ENCODE measurements at regions not wholly inside any gene's neighbourhood (a gene's known extent, or its start where the extent isn't known, plus 50 kb on each side); places are given as distances from the start of the nearest gene placed in this dataset.

DNA sequence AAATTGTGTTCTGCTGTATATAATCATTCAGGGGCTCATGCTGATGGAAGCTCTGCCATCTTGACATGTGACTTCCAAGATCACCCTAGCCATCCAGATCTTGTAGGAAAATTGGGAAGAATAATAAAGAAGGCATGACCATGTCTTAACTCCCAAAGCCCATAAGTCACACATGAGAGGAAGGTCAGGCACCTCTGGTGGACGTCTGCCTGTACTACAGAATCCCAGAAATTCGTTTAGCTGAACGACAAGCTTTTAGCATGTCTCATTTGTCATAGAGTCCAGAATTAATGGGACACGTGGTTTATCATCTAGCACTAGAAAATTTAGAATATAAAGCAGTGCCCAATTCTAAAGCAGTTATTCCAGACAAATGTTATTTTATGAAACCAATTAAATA is 212.7 kb downstream of the CENPC start:
- TF ChIP-seq EZH2 (IDR thresholded peaks at IDR 0.05; ENCODE audit: borderline replicate concordance, low read depth, low read length, poor library complexity, severe bottlenecking) = no peak
- TF ChIP-seq, protein P1, sequence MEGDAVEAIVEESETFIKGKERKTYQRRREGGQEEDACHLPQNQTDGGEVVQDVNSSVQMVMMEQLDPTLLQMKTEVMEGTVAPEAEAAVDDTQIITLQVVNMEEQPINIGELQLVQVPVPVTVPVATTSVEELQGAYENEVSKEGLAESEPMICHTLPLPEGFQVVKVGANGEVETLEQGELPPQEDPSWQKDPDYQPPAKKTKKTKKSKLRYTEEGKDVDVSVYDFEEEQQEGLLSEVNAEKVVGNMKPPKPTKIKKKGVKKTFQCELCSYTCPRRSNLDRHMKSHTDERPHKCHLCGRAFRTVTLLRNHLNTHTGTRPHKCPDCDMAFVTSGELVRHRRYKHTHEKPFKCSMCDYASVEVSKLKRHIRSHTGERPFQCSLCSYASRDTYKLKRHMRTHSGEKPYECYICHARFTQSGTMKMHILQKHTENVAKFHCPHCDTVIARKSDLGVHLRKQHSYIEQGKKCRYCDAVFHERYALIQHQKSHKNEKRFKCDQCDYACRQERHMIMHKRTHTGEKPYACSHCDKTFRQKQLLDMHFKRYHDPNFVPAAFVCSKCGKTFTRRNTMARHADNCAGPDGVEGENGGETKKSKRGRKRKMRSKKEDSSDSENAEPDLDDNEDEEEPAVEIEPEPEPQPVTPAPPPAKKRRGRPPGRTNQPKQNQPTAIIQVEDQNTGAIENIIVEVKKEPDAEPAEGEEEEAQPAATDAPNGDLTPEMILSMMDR (conservative IDR thresholded peaks at IDR 0.05; ENCODE audit: low read depth, low read length) = no peak; the same call in 1 of the 2 replicates
